GM13976 (cell line): ENCODE measurements at regions not wholly inside any gene's neighbourhood (a gene's known extent, or its start where the extent isn't known, plus 50 kb on each side); places are given as distances from the start of the nearest gene placed in this dataset.
"Not testable (repeated sequence)": the region's sequence is repeated elsewhere in the genome, so short reads cannot be mapped to it uniquely, and the experiment has no call there.

Experiments used
- DNase-seq: peaks from one replicate; pipeline ENCODE4 v3.0.0; 2012; ENCODE audit warnings: low spot score
- in situ Hi-C: fragments of 300-500 bp; cut with MboI; formaldehyde crosslinking; loops from one replicate; pipeline ENCODE4 v1.12.0; 2022; ENCODE audit warnings: low sequenced_read_pairs, mixed read lengths, inconsistent platforms; ENCODE audit not compliant: unreplicated experiment
- TF ChIP-seq, protein P1 (sequence below): IDR thresholded peaks from 2 replicates; pipeline ENCODE4 v1.5.1; 2012; ENCODE audit warnings: borderline replicate concordance, mild to moderate bottlenecking; ENCODE audit not compliant: insufficient read depth; ENCODE audit errors: extremely low read depth, missing control alignments, control extremely low read depth

- DNase-seq: no peak
- TF ChIP-seq, protein P1, sequence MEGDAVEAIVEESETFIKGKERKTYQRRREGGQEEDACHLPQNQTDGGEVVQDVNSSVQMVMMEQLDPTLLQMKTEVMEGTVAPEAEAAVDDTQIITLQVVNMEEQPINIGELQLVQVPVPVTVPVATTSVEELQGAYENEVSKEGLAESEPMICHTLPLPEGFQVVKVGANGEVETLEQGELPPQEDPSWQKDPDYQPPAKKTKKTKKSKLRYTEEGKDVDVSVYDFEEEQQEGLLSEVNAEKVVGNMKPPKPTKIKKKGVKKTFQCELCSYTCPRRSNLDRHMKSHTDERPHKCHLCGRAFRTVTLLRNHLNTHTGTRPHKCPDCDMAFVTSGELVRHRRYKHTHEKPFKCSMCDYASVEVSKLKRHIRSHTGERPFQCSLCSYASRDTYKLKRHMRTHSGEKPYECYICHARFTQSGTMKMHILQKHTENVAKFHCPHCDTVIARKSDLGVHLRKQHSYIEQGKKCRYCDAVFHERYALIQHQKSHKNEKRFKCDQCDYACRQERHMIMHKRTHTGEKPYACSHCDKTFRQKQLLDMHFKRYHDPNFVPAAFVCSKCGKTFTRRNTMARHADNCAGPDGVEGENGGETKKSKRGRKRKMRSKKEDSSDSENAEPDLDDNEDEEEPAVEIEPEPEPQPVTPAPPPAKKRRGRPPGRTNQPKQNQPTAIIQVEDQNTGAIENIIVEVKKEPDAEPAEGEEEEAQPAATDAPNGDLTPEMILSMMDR: no peak
- in situ Hi-C loops: no loop called here
Measured at GRCh38 chr7:79612022-79612421, 158.6 kb upstream of the MAGI2 start.

GRCh38 chr7:79610748-79611304 lies 157.4 kb upstream of the MAGI2 start:
- in situ Hi-C loops: no loop called here
- TF ChIP-seq, protein P1: no peak
- DNase-seq: no peak

- TF ChIP-seq, protein P1: no peak
- DNase-seq: no peak
- in situ Hi-C loops: no loop called here
Measured at GRCh38 chr7:79610313-79610712, 156.8 kb upstream of the MAGI2 start.

DNA sequence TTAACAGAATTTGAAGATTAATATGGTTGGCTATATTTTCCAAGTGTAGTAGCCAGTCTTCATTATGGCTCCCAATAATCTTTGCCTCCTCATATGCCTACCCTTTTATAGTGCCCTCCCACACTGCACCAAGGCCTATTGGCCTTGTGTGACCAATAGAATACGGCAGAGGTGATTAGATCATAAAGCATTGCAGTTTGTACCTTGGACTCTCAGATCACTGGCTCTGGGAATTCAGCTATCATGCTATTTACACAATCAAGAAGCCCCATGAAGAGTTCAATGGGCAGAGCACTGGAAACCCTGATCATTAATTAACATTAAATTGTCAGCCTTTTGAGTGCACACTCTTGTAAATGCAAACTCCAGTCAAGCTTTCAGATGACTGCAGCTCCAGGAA lies 154.5 kb upstream of the MAGI2 start:
- TF ChIP-seq, protein P1: no peak
- DNase-seq: no peak
- in situ Hi-C loops: no loop called here

DNA sequence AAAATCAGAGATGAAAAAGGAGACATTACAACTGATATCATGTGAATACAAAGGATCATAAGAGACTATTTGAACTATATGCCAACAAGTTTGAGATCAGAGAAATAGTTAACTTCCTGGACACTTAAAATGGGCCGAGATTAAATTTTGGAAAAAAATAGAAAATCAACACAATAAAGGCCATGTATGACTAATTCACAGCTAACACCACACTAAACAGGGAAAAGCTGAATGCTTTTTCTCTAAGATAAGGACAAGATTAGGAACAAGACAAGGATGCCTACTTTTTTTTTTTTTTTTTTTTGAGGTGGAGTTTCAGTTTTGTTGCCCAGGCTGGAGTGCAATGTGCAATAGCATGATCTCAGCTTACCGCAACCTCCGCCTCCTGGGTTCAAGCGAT lies 151.4 kb upstream of the MAGI2 start:
- no peak for DNase-seq
- TF ChIP-seq, protein P1: no peak
- in situ Hi-C loops: no loop called here

GRCh38 chr7:79598351-79598750 lies 144.9 kb upstream of the MAGI2 start:
- no peak for DNase-seq
- in situ Hi-C loops: no loop called here

DNA sequence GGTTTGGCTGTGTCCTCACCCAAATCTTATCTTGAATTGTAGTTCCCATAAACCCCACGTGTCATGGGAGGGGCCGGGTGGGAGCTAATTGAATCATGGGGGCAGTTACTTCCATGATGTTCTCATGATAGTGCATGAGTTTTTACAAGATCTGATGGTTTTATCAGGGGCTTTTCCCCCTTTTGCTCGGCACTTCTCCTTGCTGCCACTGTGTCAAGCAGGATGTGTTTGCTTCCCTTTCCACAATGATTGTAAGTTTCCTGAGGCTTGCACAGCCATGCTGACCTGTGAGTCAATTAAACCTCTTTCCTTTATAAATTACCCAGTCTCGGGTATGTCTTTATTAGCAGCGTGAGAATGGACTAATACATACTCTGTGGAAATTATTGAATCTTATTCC lies 141.2 kb upstream of the MAGI2 start:
- in situ Hi-C loops, DNase-seq: not testable (repeated sequence)

More at GRCh38 chr7:79598351-79598750, 144.9 kb upstream of the MAGI2 start:
- TF ChIP-seq, protein P1: no peak
